Vagina (tissue), 2 donors: ENCODE measurements at regions not wholly inside any gene's neighbourhood (a gene's known extent, or its start where the extent isn't known, plus 50 kb on each side); places are given as distances from the start of the nearest gene placed in this dataset.

ENCODE experiments used
- CTCF ChIP-seq, 3 experiments: fragments of 450-650 bp in 2 of 3; fragments of 200-600 bp in 1 of 3; sonication (generic) in 1 of 3; IDR thresholded peaks; one replicate each; pipeline ENCODE4 v1.5.1; 2017 to 2019; ENCODE audit warnings: antibody characterized with exemption in 3 of 3, mild to moderate bottlenecking in 2 of 3, moderate library complexity in 2 of 3
- POLR2A ChIP-seq, 2 donors: fragments of 450-650 bp; IDR thresholded peaks; one replicate each; pipeline ENCODE4 v1.6.1; 2017; ENCODE audit warnings: antibody characterized with exemption in 2 of 2, mild to moderate bottlenecking in 2 of 2, moderate library complexity in 2 of 2
- POLR2AphosphoS5 ChIP-seq, 2 donors: sonication (generic); formaldehyde crosslinking; IDR thresholded peaks; one replicate each; pipeline ENCODE4 v1.9.0; 2017; ENCODE audit warnings: antibody characterized with exemption in 2 of 2, mild to moderate bottlenecking in 2 of 2, low read depth in 1 of 2; ENCODE audit not compliant: insufficient read depth in 1 of 2

- no peak for TF ChIP-seq CTCF (IDR thresholded peaks at IDR 0.05)
- TF ChIP-seq POLR2A (IDR thresholded peaks at IDR 0.05): no peak
- no peak for TF ChIP-seq POLR2AphosphoS5 (IDR thresholded peaks at IDR 0.05; ENCODE audit: insufficient read depth in 1 of 2, low read depth in 1 of 2)
Measured at GRCh38 chr3:124395162-124395561, 335.1 kb upstream of the UMPS start.
